ENCODE measurements at regions not wholly inside any gene's neighbourhood (a gene's known extent, or its start where the extent isn't known, plus 50 kb on each side); places are given as distances from the start of the nearest gene placed in this dataset.

- Mint-ChIP-seq H3K27me3 (ENCODE audit: low read depth) (no peaks in the 10 kb centered on the region), H3K36me3 (ENCODE audit: low read depth) (no peaks in the 10 kb centered on the region), H3K4me1 (ENCODE audit: low read depth) (peaks cover 8% of the 10 kb centered on the region), H3K9me3 (ENCODE audit: low read depth) (peaks cover 7% of the 10 kb centered on the region), H3K4me3 (ENCODE audit: unreplicated experiment) (no peak overlapping the region), H3K27ac (ENCODE audit: unreplicated experiment) (no peak overlapping the region)
- TF ChIP-seq CTCF (IDR thresholded peaks at IDR 0.05): no peak
- DNase-seq (ENCODE audit: low spot score): no peak
Measured at GRCh38 chr1:87744763-87745162, 416.1 kb downstream of the LMO4 start.

- Mint-ChIP-seq H3K27ac (ENCODE audit: unreplicated experiment) (no peak overlapping the region), H3K4me1 (ENCODE audit: low read depth) (no peaks in the 10 kb centered on the region), H3K9me3 (ENCODE audit: low read depth) (no peaks in the 10 kb centered on the region), H3K4me3 (ENCODE audit: unreplicated experiment) (no peak overlapping the region), H3K27me3 (ENCODE audit: low read depth) (no peaks in the 10 kb centered on the region), H3K36me3 (ENCODE audit: low read depth) (no peaks in the 10 kb centered on the region)
- no peak for DNase-seq (ENCODE audit: low spot score)
- no peak for TF ChIP-seq CTCF (IDR thresholded peaks at IDR 0.05)
Measured at GRCh38 chr1:87753366-87753765, 424.7 kb downstream of the LMO4 start.

- Mint-ChIP-seq H3K27ac (ENCODE audit: unreplicated experiment) (no peak overlapping the region), H3K4me3 (ENCODE audit: unreplicated experiment) (no peak overlapping the region)
Measured at GRCh38 chr1:87754139-87754538, 425.5 kb downstream of the LMO4 start.

GRCh38 chr1:87757676-87758075, 429.0 kb downstream of the LMO4 start:
- DNase-seq (ENCODE audit: low spot score): no peak
- Mint-ChIP-seq H3K4me1 (ENCODE audit: low read depth) (no peaks in the 10 kb centered on the region), H3K36me3 (ENCODE audit: low read depth) (no peaks in the 10 kb centered on the region), H3K27ac (ENCODE audit: unreplicated experiment) (no peak overlapping the region), H3K27me3 (ENCODE audit: low read depth) (no peaks in the 10 kb centered on the region), H3K9me3 (ENCODE audit: low read depth) (no peaks in the 10 kb centered on the region), H3K4me3 (ENCODE audit: unreplicated experiment) (no peak overlapping the region)
- TF ChIP-seq CTCF (IDR thresholded peaks at IDR 0.05): no peak

More at GRCh38 chr1:87754139-87754538, 425.5 kb downstream of the LMO4 start:
- H3K27me3 Mint-ChIP-seq (ENCODE audit: low read depth): no peaks in the 10 kb centered on the region
- no peaks in the 10 kb centered on the region for H3K9me3 Mint-ChIP-seq (ENCODE audit: low read depth)
- H3K36me3 Mint-ChIP-seq (ENCODE audit: low read depth): no peaks in the 10 kb centered on the region
- DNase-seq (ENCODE audit: low spot score): no peak
- no peaks in the 10 kb centered on the region for H3K4me1 Mint-ChIP-seq (ENCODE audit: low read depth)
- TF ChIP-seq CTCF (IDR thresholded peaks at IDR 0.05): no peak

- H3K4me1 Mint-ChIP-seq (ENCODE audit: low read depth): no peaks in the 10 kb centered on the region
- no peaks in the 10 kb centered on the region for H3K36me3 Mint-ChIP-seq (ENCODE audit: low read depth)
- no peaks in the 10 kb centered on the region for H3K9me3 Mint-ChIP-seq (ENCODE audit: low read depth)
- H3K27ac Mint-ChIP-seq (ENCODE audit: unreplicated experiment): no peak overlapping the region
- no peaks in the 10 kb centered on the region for H3K27me3 Mint-ChIP-seq (ENCODE audit: low read depth)
- no peak overlapping the region for H3K4me3 Mint-ChIP-seq (ENCODE audit: unreplicated experiment)
- DNase-seq (ENCODE audit: low spot score): no peak
- no peak for TF ChIP-seq CTCF (IDR thresholded peaks at IDR 0.05)
Measured at GRCh38 chr1:87759421-87760087, 430.9 kb downstream of the LMO4 start.
